ENCODE measurements at regions not wholly inside any gene's neighbourhood (a gene's known extent, or its start where the extent isn't known, plus 50 kb on each side); places are given as distances from the start of the nearest gene placed in this dataset.
A peak's percentile ranks its signal among the peaks of the same experiment; 100 is the strongest.

DNA sequence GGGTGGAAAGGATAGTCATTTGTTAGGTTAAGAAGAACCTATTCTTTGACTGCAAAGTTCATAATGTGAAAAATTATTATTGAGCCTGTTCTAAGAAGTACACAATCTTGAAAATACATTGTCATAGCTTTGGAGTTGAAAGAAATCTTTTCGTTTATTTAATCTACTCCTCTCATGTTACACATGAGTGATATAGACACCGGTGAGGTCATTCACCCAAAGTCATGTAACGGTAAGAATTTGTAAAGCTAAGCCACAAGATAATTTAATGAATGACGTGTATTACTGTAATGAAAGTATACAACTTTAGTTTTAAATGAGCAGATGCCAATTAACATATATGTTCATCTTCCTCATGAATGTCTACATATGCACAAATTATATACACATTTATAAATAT is 284.1 kb upstream of the PDE4D start:
- TF ChIP-seq ZFX (IDR thresholded peaks at IDR 0.05): no peak
- TF ChIP-seq, protein P1, sequence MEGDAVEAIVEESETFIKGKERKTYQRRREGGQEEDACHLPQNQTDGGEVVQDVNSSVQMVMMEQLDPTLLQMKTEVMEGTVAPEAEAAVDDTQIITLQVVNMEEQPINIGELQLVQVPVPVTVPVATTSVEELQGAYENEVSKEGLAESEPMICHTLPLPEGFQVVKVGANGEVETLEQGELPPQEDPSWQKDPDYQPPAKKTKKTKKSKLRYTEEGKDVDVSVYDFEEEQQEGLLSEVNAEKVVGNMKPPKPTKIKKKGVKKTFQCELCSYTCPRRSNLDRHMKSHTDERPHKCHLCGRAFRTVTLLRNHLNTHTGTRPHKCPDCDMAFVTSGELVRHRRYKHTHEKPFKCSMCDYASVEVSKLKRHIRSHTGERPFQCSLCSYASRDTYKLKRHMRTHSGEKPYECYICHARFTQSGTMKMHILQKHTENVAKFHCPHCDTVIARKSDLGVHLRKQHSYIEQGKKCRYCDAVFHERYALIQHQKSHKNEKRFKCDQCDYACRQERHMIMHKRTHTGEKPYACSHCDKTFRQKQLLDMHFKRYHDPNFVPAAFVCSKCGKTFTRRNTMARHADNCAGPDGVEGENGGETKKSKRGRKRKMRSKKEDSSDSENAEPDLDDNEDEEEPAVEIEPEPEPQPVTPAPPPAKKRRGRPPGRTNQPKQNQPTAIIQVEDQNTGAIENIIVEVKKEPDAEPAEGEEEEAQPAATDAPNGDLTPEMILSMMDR (conservative IDR thresholded peaks at IDR 0.05): no peak
- no peak overlapping the region for H3K27ac ChIP-seq

- TF ChIP-seq, protein P1 (conservative IDR thresholded peaks at IDR 0.05): no peak
- no peak for TF ChIP-seq ZFX (IDR thresholded peaks at IDR 0.05)
- H3K27ac ChIP-seq: no peak overlapping the region
Measured at GRCh38 chr5:60173667-60174066, 280.1 kb upstream of the PDE4D start.

DNA sequence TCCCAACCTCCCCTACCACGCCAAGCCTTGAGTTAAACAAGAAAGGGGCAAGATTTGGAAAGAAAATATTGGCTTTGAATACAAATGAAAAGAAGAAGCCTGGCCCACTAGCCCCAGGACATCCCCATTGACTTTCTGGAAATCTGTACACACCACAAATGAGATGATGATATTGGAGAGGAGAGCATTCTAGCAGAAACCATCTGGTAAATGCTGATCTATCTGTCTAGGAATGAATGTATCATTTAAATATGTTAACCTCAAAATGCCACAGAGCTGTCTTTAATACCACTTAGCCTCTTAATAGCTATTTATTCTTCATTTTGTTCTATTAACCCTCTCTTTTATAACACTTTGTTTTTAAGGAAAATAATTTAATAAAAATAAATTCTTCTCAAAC is 270.2 kb upstream of the PDE4D start:
- no peak for TF ChIP-seq ZFX (IDR thresholded peaks at IDR 0.05)
- TF ChIP-seq, protein P1 (conservative IDR thresholded peaks at IDR 0.05): no peak
- H3K27ac ChIP-seq: no peak overlapping the region

DNA sequence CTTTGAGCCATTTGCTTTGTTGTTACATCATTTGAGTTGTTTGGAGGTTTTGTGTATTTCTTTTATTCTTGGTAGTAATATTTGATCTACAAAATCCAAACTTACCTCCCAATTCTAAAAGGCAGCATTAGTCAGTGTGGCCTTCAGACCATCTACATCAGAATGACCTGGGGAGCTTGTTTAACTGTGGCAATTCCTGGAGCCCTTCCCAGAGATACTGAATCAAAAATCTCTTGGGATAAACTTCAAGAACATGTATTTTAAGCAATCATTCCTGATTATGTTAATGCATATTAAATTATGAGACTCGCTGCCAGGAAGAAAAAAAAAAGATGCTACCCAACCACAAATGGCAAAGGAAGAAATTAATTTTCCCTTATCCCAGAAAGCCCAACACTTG is 268.9 kb upstream of the PDE4D start:
- no peak for TF ChIP-seq ZFX (IDR thresholded peaks at IDR 0.05)
- TF ChIP-seq, protein P1 (conservative IDR thresholded peaks at IDR 0.05): no peak
- no peak overlapping the region for H3K27ac ChIP-seq

DNA sequence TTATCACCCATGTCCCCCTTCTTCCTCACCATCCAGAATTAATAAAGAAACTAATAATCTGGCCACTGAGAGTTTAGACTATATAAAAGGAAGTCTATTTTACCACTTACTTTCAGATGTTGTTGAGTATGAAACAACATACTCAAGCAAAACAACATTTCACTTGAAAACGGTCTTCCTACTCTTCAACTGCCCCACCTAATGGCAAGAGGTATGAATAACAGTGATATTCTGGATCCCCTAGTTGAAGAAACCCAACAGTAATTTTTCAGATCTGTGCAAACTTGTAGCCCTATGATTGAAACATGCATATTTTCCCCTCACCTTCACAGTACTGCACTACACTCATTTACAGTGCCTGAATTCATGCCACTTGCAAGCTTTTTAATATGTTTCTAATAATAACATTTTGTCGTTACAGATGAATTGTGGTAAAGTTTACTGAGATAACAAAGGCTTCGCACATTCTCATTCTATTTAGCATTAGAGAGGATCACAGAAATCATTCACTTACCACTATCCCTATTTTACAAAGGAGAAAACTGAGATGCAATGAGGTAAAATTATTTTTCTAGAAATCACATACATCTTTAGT is 267.9 kb upstream of the PDE4D start:
- TF ChIP-seq, protein P1 (conservative IDR thresholded peaks at IDR 0.05): peak; percentile 81
- TF ChIP-seq ZFX (IDR thresholded peaks at IDR 0.05): no peak
- H3K27ac ChIP-seq: no peak overlapping the region

GRCh38 chr5:60149081-60149480 is 255.6 kb upstream of the PDE4D start:
- H3K27ac ChIP-seq: no peak overlapping the region
- TF ChIP-seq, protein P1 (conservative IDR thresholded peaks at IDR 0.05): no peak
- no peak for TF ChIP-seq ZFX (IDR thresholded peaks at IDR 0.05)

- TF ChIP-seq, protein P1 (conservative IDR thresholded peaks at IDR 0.05): no peak
- no peak for TF ChIP-seq ZFX (IDR thresholded peaks at IDR 0.05)
- H3K27ac ChIP-seq: no peak overlapping the region
Measured at GRCh38 chr5:60148366-60148765, 254.8 kb upstream of the PDE4D start.

All from C4-2B (cell line).